Cardiac fibroblast (primary cell): ENCODE measurements at regions not wholly inside any gene's neighbourhood (a gene's known extent, or its start where the extent isn't known, plus 50 kb on each side); places are given as distances from the start of the nearest gene placed in this dataset.
"Not testable (repeated sequence)": the region's sequence is repeated elsewhere in the genome, so short reads cannot be mapped to it uniquely, and the experiment has no call there.

Experiments
- DNase-seq, 2 donors: peaks; one replicate each; pipeline versions ENCODE4 v3.0.0 to v3.0.0-alpha.2; 2010; ENCODE audit warnings: low read depth in 2 of 2
- H3K4me3 ChIP-seq, 2 donors: replicated peaks in 1 of 2; 1 replicate in 1 of 2; 2 replicates in 1 of 2; pipeline ENCODE4 v1.5.1; 2011; ENCODE audit warnings: low read depth in 2 of 2, low read length in 2 of 2, mild to moderate bottlenecking in 2 of 2, moderate library complexity in 1 of 2
- CTCF ChIP-seq: IDR thresholded peaks from one replicate; pipeline ENCODE4 v1.5.1; 2011; ENCODE audit warnings: low read depth, mild to moderate bottlenecking, low read length, inconsistent platforms

- no peak for TF ChIP-seq CTCF
- DNase-seq: no peak
- no peak overlapping the region for H3K4me3 ChIP-seq
These were observed 413.8 kb downstream of the GBA3 start for GRCh38 chr4:23106516-23106915.

DNA sequence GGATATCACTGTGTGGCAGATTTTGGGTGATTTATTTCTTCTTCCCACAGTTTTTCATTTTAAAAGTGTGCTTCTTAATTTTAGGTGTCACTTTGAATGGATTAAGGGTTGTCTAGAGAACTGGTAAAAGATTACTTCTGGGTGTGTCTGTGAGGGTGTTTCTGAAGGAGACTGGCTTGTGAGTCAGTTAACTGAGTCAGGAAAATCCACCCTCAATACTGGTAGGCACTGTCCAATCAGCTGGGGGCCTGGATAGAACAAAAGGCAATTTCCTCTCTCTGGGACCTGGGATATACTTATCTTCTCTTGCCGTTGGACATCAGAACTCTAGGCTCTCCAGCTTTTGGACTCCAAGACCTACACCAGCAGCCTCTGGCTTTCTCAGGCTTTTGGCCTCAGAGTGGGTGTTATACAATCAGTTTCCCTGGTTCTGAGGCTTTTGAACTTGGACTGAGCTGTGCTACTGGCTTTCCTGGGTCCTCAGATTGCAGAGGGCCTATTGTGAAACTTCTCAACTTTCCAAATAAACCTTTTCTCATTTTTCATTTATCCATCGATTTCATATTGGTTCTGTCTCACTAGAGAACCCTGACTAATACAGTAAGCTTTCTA lies 413.1 kb downstream of the GBA3 start:
- no peak for TF ChIP-seq CTCF
- DNase-seq: no peak

DNA sequence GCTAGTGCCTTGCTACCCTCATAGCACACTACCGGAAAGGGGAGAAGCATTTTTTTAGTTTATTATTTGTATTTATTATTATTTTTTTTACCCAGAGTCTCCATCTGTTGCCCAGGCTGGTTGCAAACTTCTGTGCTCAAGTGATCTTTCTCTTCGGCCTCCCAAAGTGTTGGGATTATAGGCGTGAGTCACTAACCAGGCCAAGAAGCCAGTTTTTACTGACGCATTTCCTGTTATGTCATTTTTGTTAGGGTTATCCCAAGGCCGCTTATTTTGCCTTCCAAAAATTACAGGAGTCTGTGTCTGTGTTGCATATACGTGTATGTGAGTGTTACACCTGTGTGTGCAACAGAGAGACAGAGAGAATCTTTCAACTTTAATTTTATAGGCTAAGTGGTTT lies 404.5 kb downstream of the GBA3 start:
- no peak for TF ChIP-seq CTCF
- DNase-seq: peak; percentile 31 to 39
- no peak overlapping the region for H3K4me3 ChIP-seq

More for the DNA sequence above, 413.1 kb downstream of the GBA3 start:
- no peak overlapping the region for H3K4me3 ChIP-seq

DNA sequence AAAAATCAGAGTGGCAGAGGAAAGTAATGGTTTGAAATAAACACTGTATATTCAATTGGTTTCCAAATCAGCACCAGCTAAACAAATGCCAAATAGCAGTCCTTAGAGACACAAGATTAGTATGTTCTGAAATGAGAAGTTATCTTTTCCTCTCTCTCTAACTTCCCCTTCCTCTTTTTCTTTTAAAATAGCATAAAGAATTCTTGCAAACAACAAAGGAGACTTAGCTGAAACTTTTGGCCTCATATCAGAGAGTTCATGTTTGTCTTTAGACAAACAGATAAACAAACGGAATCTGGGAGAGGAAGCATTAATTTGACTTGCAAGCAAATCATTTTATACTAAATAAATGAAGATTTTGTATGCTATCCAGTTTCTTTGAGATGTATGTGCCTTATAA lies 399.0 kb downstream of the GBA3 start:
- TF ChIP-seq CTCF: no peak
- DNase-seq: no peak
- H3K4me3 ChIP-seq: no peak overlapping the region

DNA sequence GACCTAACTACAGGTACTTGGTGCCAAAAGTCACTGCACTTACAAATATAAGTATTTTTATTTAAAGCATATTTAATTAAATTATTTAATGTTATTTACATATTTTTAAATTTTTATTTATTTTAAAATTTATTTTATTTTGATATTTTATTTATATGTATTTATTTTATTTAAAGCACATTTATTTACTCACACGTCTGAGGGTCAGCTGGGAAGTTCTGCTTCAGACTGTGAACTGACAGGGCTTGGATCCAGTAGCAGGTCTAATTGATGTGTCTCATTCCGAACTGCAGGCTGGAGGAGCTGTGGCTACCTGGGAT lies 392.5 kb downstream of the GBA3 start:
- TF ChIP-seq CTCF: no peak

DNA sequence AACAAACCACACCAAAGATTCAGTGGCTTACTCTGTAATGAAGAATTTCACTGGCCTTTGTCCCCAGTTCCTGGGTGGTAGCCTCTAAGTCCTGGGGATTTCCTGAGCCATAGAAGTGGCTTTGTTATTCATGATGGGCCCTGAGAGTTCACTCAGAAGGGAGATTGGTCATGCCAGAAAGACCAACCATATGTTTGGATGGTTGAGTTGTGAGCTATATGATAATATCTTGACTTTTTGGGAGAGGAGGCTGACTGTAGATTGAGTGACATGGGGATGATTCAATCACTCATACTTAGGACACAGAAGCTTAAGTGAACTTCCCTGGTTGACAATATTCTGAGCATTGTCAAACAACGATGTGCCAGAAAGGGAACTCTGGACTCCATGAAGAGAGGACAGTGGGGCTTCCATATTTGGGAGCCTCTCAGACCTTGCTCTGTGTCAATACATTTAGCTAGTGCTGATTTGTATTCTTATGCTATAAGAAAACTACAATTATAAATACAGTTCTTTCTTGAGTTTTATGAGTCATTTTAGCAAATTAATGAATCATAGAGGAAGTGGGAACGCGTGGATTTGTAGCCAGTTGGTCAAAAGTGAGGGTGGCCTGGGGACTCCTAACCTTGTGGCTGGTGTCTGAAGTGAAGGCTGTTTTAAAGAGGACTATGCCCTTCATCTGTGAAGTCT lies 392.0 kb downstream of the GBA3 start:
- no peak for TF ChIP-seq CTCF
- no peak for DNase-seq
- H3K4me3 ChIP-seq: no peak overlapping the region

More for the DNA sequence above, 392.5 kb downstream of the GBA3 start:
- DNase-seq: no peak
- no peak overlapping the region for H3K4me3 ChIP-seq

DNA sequence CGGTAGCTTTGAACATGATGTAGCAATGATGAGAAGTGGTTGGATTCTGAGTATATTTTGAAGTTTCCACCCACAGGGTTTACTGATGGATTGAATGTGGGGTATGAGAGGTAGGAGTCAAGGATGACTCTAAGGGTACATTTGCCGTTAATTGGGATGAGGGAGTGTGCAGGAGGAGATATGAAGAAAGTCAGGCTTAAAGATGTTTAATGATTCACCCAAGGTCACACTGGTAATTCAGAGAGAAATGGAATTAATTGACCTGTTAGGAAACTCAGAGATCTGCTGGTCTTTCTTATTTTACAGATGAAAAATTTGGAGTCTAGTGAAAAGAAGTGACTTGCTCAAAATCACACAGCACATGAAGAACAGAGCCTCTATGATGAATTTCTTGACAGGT lies 390.7 kb downstream of the GBA3 start:
- no peak for TF ChIP-seq CTCF
- no peak overlapping the region for H3K4me3 ChIP-seq
- no peak for DNase-seq

DNA sequence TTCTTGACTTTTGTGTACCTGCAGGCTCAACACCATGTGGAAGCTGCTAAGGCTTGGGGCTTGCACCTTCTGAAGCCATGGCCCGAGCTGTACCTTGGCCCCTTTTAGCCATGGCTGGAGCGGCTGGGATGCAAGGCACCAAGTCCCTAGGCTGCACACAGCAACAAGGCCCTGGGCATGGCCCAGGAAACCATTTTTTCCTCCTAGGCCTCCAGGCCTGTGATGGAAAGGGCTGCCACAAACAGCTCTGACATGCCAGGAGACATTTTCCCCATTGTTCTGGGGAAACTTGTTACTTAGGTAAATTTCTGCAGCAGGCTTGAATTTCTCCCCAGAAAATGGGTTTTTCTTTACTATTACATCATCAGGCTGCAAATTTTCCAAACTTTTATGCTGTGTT lies 387.4 kb downstream of the GBA3 start:
- DNase-seq: not testable (repeated sequence)

More for the DNA sequence above, 387.4 kb downstream of the GBA3 start:
- not testable (repeated sequence) for H3K4me3 ChIP-seq
